ENCODE measurements at regions not wholly inside any gene's neighbourhood (a gene's known extent, or its start where the extent isn't known, plus 50 kb on each side); places are given as distances from the start of the nearest gene placed in this dataset.
"Not testable (repeated sequence)": the region's sequence is repeated elsewhere in the genome, so short reads cannot be mapped to it uniquely, and the experiment has no call there.

- no peak for DNase-seq
Measured at GRCh38 chr6:112522587-112522986, 175.5 kb downstream of the RFPL4B start.

GRCh38 chr6:112524071-112524470 lies 176.9 kb downstream of the RFPL4B start:
- DNase-seq: no peak

GRCh38 chr6:112525749-112526148 lies 178.6 kb downstream of the RFPL4B start:
- DNase-seq: no peak

- no peak for DNase-seq
Measured at GRCh38 chr6:112526594-112526993, 179.5 kb downstream of the RFPL4B start.

GRCh38 chr6:112528306-112528705 lies 181.2 kb downstream of the RFPL4B start:
- not testable (repeated sequence) for DNase-seq

- no peak for DNase-seq
Measured at GRCh38 chr6:112535816-112536215, 188.7 kb downstream of the RFPL4B start.

GRCh38 chr6:112539355-112539754 lies 192.2 kb downstream of the RFPL4B start:
- no peak for DNase-seq

GRCh38 chr6:112541847-112542246 lies 194.7 kb downstream of the RFPL4B start:
- DNase-seq: peak in 1 of 2 experiments; percentile 11

GRCh38 chr6:112547321-112548085 lies 200.4 kb downstream of the RFPL4B start:
- not testable (repeated sequence) for DNase-seq

- DNase-seq: no peak
Measured at GRCh38 chr6:112549749-112550148, 202.6 kb downstream of the RFPL4B start.

- DNase-seq: no peak
Measured at GRCh38 chr6:112557435-112557834, 210.3 kb downstream of the RFPL4B start.

GRCh38 chr6:112557961-112558360 lies 210.8 kb downstream of the RFPL4B start:
- no peak for DNase-seq

- DNase-seq: no peak
Measured at GRCh38 chr6:112560651-112561050, 213.5 kb downstream of the RFPL4B start.

GRCh38 chr6:112562301-112563231 lies 215.4 kb downstream of the RFPL4B start:
- no peak for DNase-seq

GRCh38 chr6:112563368-112563767 lies 216.2 kb downstream of the RFPL4B start:
- DNase-seq: no peak

- no peak for DNase-seq
Measured at GRCh38 chr6:112568066-112568465, 220.9 kb downstream of the RFPL4B start.

GRCh38 chr6:112571488-112572270 lies 224.5 kb downstream of the RFPL4B start:
- DNase-seq: no peak

GRCh38 chr6:112574190-112574589 lies 227.1 kb downstream of the RFPL4B start:
- no peak for DNase-seq

- DNase-seq: no peak
Measured at GRCh38 chr6:112575309-112575834, 228.2 kb downstream of the RFPL4B start.

- DNase-seq: no peak
Measured at GRCh38 chr6:112576423-112576822, 229.3 kb downstream of the RFPL4B start.

GRCh38 chr6:112579601-112580000 lies 232.5 kb downstream of the RFPL4B start:
- no peak for DNase-seq

- no peak for DNase-seq
Measured at GRCh38 chr6:112581015-112581414, 233.9 kb downstream of the RFPL4B start.

GRCh38 chr6:112590326-112590725 lies 243.2 kb downstream of the RFPL4B start:
- no peak for DNase-seq
